Pancreas (tissue), 10 donors: ENCODE measurements at regions not wholly inside any gene's neighbourhood (a gene's known extent, or its start where the extent isn't known, plus 50 kb on each side); places are given as distances from the start of the nearest gene placed in this dataset.

Experiments used
- ATAC-seq, 4 donors: fragments of 200-7000 bp; cut with Tn5 transposase; one replicate each; pipeline versions ENCODE4 v1.8.0 to v1.9.1; 2020; ENCODE audit warnings: mild to moderate bottlenecking in 4 of 4, moderate library complexity in 4 of 4
- DNase-seq, 6 donors: peaks; one replicate each; pipeline ENCODE4 v3.0.0-alpha.2; 2020
- FAIRE-seq: peaks from 2 replicates; lab custom pipeline; 2012; peaks lifted over from hg19 to GRCh38; lab: Jason Lieb, UNC
- H3K27ac ChIP-seq, 4 donors: fragments of 200-600 bp; sonication (generic); 1 replicate in 3 of 4; 2 replicates in 1 of 4; pipeline versions ENCODE4 v1.5.0 to v1.8.0; 2020
- H3K27me3 ChIP-seq, 4 donors: fragments of 200-600 bp; one replicate each; pipeline ENCODE4 v1.8.0; 2021
- H3K36me3 ChIP-seq, 3 donors: fragments of 200-600 bp; sonication (generic) in 1 of 3; one replicate each; pipeline versions ENCODE4 v1.5.0 to v1.8.0; 2020 to 2021
- H3K4me1 ChIP-seq, 3 donors: fragments of 200-600 bp; one replicate each; pipeline ENCODE4 v1.8.0; 2021
- H3K4me3 ChIP-seq, 4 donors: fragments of 200-600 bp; sonication (generic) in 2 of 4; one replicate each; pipeline versions ENCODE4 v1.5.0 to v1.8.0; 2020 to 2021
- H3K9me3 ChIP-seq, 4 donors: fragments of 200-600 bp; one replicate each; pipeline ENCODE4 v1.8.0; 2021
- CTCF ChIP-seq, 4 donors: fragments of 200-600 bp; sonication (generic) in 3 of 4; IDR thresholded peaks; one replicate each; pipeline versions ENCODE4 v1.5.0 to v1.8.0; 2021; ENCODE audit warnings: antibody characterized with exemption in 4 of 4
- WGBS, 2 donors: extraction: QIAGEN DNeasy Blood & Tissue Kit; methylation state at CpG; one replicate each; pipeline ENCODE4 v1.1.7; 2013; 5-methylcytosine and 5-hydroxymethylcytosine counted together
- intact Hi-C, 3 donors: fragments of 100-400 bp; cut with DNase I; formaldehyde crosslinking; loops; one replicate each; pipeline versions ENCODE4 v1.11.1 to v1.14.2; 2022
- donor health status: healthy with polysubstance abuse.
- donor health status: DM: no; HTN: no; CAD: no; lungs with moderate emphysema.
- donor health status: DM: no; HTN: no; CAD: no.
- donor health status: control.
- donor health status: control.
- donor health status: Bipolar disorder and iron deficiency.
- donor health status: DM: yes; HTN: yes; CAD: no.
- donor health status: DM: no; HTN: no; CAD: no.
- donor health status: DM: no; HTN: no; CAD: no.
- donor health status: DM: yes; HTN: yes; CAD: no.

GRCh38 chr3:94272016-94272415 is 209.2 kb downstream of the NSUN3 start:
- no peak for FAIRE-seq
- intact Hi-C loops, result no loop called here

GRCh38 chr3:94280958-94281357 is 218.1 kb downstream of the NSUN3 start:
- Histone ChIP-seq H3K4me1 (no peaks in the 10 kb centered on the region), H3K36me3 (no peaks in the 10 kb centered on the region), H3K9me3 (no peaks in the 10 kb centered on the region), H3K27me3 (no peaks in the 10 kb centered on the region), H3K27ac (no peak overlapping the region), H3K4me3 (no peak overlapping the region)
- FAIRE-seq (no peak), DNase-seq (no peak), ATAC-seq (no peak)
- intact Hi-C loops, result no loop called here
- WGBS, 2 donors, result 71 to 79% methylated on average over 4 of the region's 4 CpGs
- no peak for TF ChIP-seq CTCF (IDR thresholded peaks at IDR 0.05)

More at GRCh38 chr3:94272016-94272415, 209.2 kb downstream of the NSUN3 start:
- TF ChIP-seq CTCF (IDR thresholded peaks at IDR 0.05), result no peak
- Histone ChIP-seq H3K4me3 (no peak overlapping the region), H3K27ac (no peak overlapping the region), H3K4me1 (no peaks in the 10 kb centered on the region), H3K9me3 (no peaks in the 10 kb centered on the region), H3K36me3 (no peaks in the 10 kb centered on the region), H3K27me3 (no peaks in the 10 kb centered on the region)
- ATAC-seq (no peak), DNase-seq (no peak)
- WGBS, 2 donors, result 65 to 68% methylated on average over 1 of the region's 1 CpG

GRCh38 chr3:94285872-94286271 is 223.0 kb downstream of the NSUN3 start:
- no peak overlapping the region for H3K27ac ChIP-seq
- ATAC-seq (no peak), FAIRE-seq (no peak), DNase-seq (no peak)
- intact Hi-C loops, result no loop called here
- H3K9me3 ChIP-seq, result no peaks in the 10 kb centered on the region
- H3K36me3 ChIP-seq, result no peaks in the 10 kb centered on the region
- no peaks in the 10 kb centered on the region for H3K27me3 ChIP-seq
- no peak for TF ChIP-seq CTCF (IDR thresholded peaks at IDR 0.05)
- no peak overlapping the region for H3K4me3 ChIP-seq
- no peaks in the 10 kb centered on the region for H3K4me1 ChIP-seq

DNA sequence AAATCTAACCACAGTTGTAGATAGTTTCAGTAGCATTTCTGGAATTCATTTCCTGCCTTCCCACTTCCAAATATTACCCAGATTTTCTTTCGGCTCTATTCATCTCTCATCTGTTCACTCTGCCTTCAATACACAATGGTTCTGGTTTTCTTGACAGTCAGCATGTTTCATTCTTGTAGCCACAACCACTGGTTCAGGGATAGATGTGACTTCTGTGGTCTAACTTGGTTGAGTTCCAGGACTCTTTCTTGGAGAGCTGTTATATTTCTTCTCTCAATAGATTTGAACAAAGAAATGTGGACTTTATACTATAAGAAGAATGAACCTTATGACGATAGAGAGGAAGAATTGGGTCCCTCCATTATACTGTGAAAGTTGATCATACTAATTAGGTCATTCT is 228.8 kb downstream of the NSUN3 start:
- no peak overlapping the region for H3K4me3 ChIP-seq
- FAIRE-seq (no peak), ATAC-seq (no peak), DNase-seq (no peak)
- intact Hi-C loops, result no loop called here
- no peaks in the 10 kb centered on the region for H3K9me3 ChIP-seq
- no peaks in the 10 kb centered on the region for H3K4me1 ChIP-seq
- TF ChIP-seq CTCF (IDR thresholded peaks at IDR 0.05), result no peak
- H3K27me3 ChIP-seq, result no peaks in the 10 kb centered on the region
- 54 to 62% methylated on average over 2 of the region's 2 CpGs for WGBS, 2 donors
- no peak overlapping the region for H3K27ac ChIP-seq
- no peaks in the 10 kb centered on the region for H3K36me3 ChIP-seq

DNA sequence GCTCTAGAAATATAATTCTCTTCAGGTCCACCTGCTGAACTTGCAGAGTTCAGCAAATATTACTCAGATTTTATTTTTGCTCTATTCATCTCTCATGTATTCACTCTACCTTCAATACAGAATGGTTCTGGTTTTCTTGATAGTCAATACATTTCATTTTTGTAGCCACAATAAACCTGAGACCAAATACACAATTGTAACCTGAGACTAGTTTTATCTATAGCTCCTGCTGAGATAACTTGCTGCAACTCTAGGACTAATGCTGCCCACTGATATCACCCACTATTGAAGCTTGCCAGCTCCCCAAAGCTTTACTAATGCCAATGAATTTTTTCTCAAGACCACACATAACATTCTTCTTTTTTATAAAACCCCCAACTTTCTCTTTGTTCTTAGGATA is 229.3 kb downstream of the NSUN3 start:
- intact Hi-C loops, result no loop called here
- DNase-seq (no peak), ATAC-seq (no peak), FAIRE-seq (no peak)
- Histone ChIP-seq H3K4me3 (no peak overlapping the region), H3K27me3 (no peaks in the 10 kb centered on the region), H3K4me1 (no peaks in the 10 kb centered on the region), H3K27ac (no peak overlapping the region), H3K9me3 (no peaks in the 10 kb centered on the region), H3K36me3 (no peaks in the 10 kb centered on the region)
- TF ChIP-seq CTCF (IDR thresholded peaks at IDR 0.05), result no peak
